ENCODE measurements at regions not wholly inside any gene's neighbourhood (a gene's known extent, or its start where the extent isn't known, plus 50 kb on each side); places are given as distances from the start of the nearest gene placed in this dataset.

DNA sequence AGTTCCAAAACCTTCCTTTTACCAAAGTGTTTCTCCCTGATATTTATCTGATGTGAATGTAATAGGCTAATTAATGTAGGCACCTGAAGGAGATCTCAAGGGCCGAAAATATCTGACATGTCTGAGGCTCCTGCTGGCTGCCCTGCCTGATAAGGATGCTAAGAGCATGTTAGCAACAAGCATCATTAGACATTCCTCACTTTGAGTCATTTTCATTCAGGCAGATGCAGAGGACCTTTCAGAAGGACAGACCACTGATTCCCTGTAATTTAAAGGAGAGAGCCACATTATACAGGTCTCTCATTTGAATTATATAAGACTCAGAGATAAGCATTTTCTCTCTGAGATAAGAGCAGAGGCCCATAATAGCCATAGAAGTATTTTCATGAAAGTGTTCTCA is 222.4 kb upstream of the NCKAP5 start:
- CTCF ChIA-PET: no interaction called here
- TSS peak; percentile 93 for BruUV-seq (replicated peaks)
- H3K36me3 ChIP-seq (ENCODE audit: insufficient read depth, low read length, poor library complexity, severe bottlenecking): no peaks in the 10 kb centered on the region
- DNase-seq (ENCODE audit: low spot score): no peak
- H3K9me3 ChIP-seq (ENCODE audit: low read depth, low read length, poor library complexity, severe bottlenecking): peaks cover 12% of the 10 kb centered on the region
- H3K27ac ChIP-seq (ENCODE audit: low read depth, low read length, poor library complexity, severe bottlenecking): peak overlapping the region; percentile 44
- TF ChIP-seq, protein P1, sequence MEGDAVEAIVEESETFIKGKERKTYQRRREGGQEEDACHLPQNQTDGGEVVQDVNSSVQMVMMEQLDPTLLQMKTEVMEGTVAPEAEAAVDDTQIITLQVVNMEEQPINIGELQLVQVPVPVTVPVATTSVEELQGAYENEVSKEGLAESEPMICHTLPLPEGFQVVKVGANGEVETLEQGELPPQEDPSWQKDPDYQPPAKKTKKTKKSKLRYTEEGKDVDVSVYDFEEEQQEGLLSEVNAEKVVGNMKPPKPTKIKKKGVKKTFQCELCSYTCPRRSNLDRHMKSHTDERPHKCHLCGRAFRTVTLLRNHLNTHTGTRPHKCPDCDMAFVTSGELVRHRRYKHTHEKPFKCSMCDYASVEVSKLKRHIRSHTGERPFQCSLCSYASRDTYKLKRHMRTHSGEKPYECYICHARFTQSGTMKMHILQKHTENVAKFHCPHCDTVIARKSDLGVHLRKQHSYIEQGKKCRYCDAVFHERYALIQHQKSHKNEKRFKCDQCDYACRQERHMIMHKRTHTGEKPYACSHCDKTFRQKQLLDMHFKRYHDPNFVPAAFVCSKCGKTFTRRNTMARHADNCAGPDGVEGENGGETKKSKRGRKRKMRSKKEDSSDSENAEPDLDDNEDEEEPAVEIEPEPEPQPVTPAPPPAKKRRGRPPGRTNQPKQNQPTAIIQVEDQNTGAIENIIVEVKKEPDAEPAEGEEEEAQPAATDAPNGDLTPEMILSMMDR (conservative IDR thresholded peaks at IDR 0.05; ENCODE audit: low read depth, low read length): no peak
- TF ChIP-seq EZH2 (IDR thresholded peaks at IDR 0.05; ENCODE audit: borderline replicate concordance, low read depth, low read length, poor library complexity, severe bottlenecking): no peak
- intact Hi-C loops (cut with micrococcal nuclease; ENCODE audit: unreplicated experiment): no loop called here
- no peaks in the 10 kb centered on the region for H3K27me3 ChIP-seq (replicated peaks; ENCODE audit: insufficient read depth, low read depth, low read length, poor library complexity)
- H3K4me1 ChIP-seq (ENCODE audit: insufficient read depth, low read length, poor library complexity, severe bottlenecking): peaks cover 28% of the 10 kb centered on the region
- POLR2A ChIA-PET (ENCODE audit: low non-redundant PET): no interaction called here
- H3K4me3 ChIP-seq (ENCODE audit: low read depth, low read length, poor library complexity, severe bottlenecking): no peak overlapping the region

GRCh38 chr2:133791191-133791590 is 222.9 kb upstream of the NCKAP5 start:
- TF ChIP-seq EZH2 (IDR thresholded peaks at IDR 0.05; ENCODE audit: borderline replicate concordance, low read depth, low read length, poor library complexity, severe bottlenecking): no peak
- TF ChIP-seq, protein P1 (conservative IDR thresholded peaks at IDR 0.05; ENCODE audit: low read depth, low read length): no peak
- H3K27me3 ChIP-seq (replicated peaks; ENCODE audit: insufficient read depth, low read depth, low read length, poor library complexity): no peaks in the 10 kb centered on the region
- peak; percentile 88 for DNase-seq (ENCODE audit: low spot score)
- intact Hi-C loops (cut with micrococcal nuclease; ENCODE audit: unreplicated experiment): no loop called here
- no TSS peak for BruUV-seq (replicated peaks)
- H3K36me3 ChIP-seq (ENCODE audit: insufficient read depth, low read length, poor library complexity, severe bottlenecking): no peaks in the 10 kb centered on the region
- POLR2A ChIA-PET (ENCODE audit: low non-redundant PET): no interaction called here
- H3K4me3 ChIP-seq (ENCODE audit: low read depth, low read length, poor library complexity, severe bottlenecking): no peak overlapping the region
- H3K9me3 ChIP-seq (ENCODE audit: low read depth, low read length, poor library complexity, severe bottlenecking): peaks cover 12% of the 10 kb centered on the region
- CTCF ChIA-PET: no interaction called here
- H3K4me1 ChIP-seq (ENCODE audit: insufficient read depth, low read length, poor library complexity, severe bottlenecking): peaks cover 28% of the 10 kb centered on the region
- H3K27ac ChIP-seq (ENCODE audit: low read depth, low read length, poor library complexity, severe bottlenecking): peak overlapping the region; percentile 44

- Histone ChIP-seq H3K4me3 (ENCODE audit: low read depth, low read length, poor library complexity, severe bottlenecking) (no peak overlapping the region), H3K36me3 (ENCODE audit: insufficient read depth, low read length, poor library complexity, severe bottlenecking) (no peaks in the 10 kb centered on the region), H3K27ac (ENCODE audit: low read depth, low read length, poor library complexity, severe bottlenecking) (no peak overlapping the region), H3K27me3 (replicated peaks; ENCODE audit: insufficient read depth, low read depth, low read length, poor library complexity) (no peaks in the 10 kb centered on the region), H3K4me1 (ENCODE audit: insufficient read depth, low read length, poor library complexity, severe bottlenecking) (peaks cover 28% of the 10 kb centered on the region), H3K9me3 (ENCODE audit: low read depth, low read length, poor library complexity, severe bottlenecking) (peaks cover 14% of the 10 kb centered on the region)
- TF ChIP-seq EZH2 (IDR thresholded peaks at IDR 0.05; ENCODE audit: borderline replicate concordance, low read depth, low read length, poor library complexity, severe bottlenecking): no peak
- TF ChIP-seq, protein P1 (conservative IDR thresholded peaks at IDR 0.05; ENCODE audit: low read depth, low read length): no peak
- DNase-seq (ENCODE audit: low spot score): no peak
- POLR2A ChIA-PET (ENCODE audit: low non-redundant PET): no interaction called here
- CTCF ChIA-PET: no interaction called here
- no TSS peak for BruUV-seq (replicated peaks)
- intact Hi-C loops (cut with micrococcal nuclease; ENCODE audit: unreplicated experiment): no loop called here
Observed at GRCh38 chr2:133792223-133792622, 224.0 kb upstream of the NCKAP5 start.

All from A673 (cell line).